ENCODE measurements at regions not wholly inside any gene's neighbourhood (a gene's known extent, or its start where the extent isn't known, plus 50 kb on each side); places are given as distances from the start of the nearest gene placed in this dataset.

- Histone ChIP-seq H3K4me1 (ENCODE audit: control insufficient read depth in 1 of 2, extremely low read depth in 1 of 2, insufficient read depth in 2 of 2, low read length in 2 of 2) (no peaks in the 10 kb centered on the region), H3K27me3 (replicated peaks in 1 of 2; ENCODE audit: control insufficient read depth in 2 of 2, extremely low read depth in 1 of 2, insufficient read depth in 2 of 2, low read length in 1 of 2) (peaks cover 0 to 10% of the 10 kb centered on the region in 2 experiments), H3K9me3 (no peaks in the 10 kb centered on the region), H3K27ac (ENCODE audit: low read length) (no peak overlapping the region), H3K4me3 (ENCODE audit: control insufficient read depth in 1 of 2, extremely low read depth in 1 of 2, low read length in 1 of 2) (no peak overlapping the region), H3K36me3 (ENCODE audit: control insufficient read depth in 2 of 2, extremely low read depth in 1 of 2, insufficient read depth in 1 of 2, low read length in 1 of 2) (no peaks in the 10 kb centered on the region)
- no peak overlapping the region for H3K27ac Mint-ChIP-seq
- ChIA-PET CTCF (no interaction called here), POLR2A (no interaction called here)
- H3K4me1 Mint-ChIP-seq, result no peaks in the 10 kb centered on the region
- WGBS (ENCODE audit: insufficient coverage), result 62% methylated on average over 7 of the region's 9 CpGs
- H3K27me3 Mint-ChIP-seq, result peaks cover 3 to 5% of the 10 kb centered on the region in 2 donors
- peaks cover 0 to 7% (median 0%) of the 10 kb centered on the region in 3 donors for H3K9me3 Mint-ChIP-seq
- no peak for ATAC-seq (replicated peaks in 1 of 4)
- DNase-seq, result no peak
- H3K4me3 Mint-ChIP-seq, result no peak overlapping the region
- H3K36me3 Mint-ChIP-seq, result no peaks in the 10 kb centered on the region
Measured at GRCh38 chr18:8468921-8469335, 140.3 kb upstream of the RAB12 start.

GRCh38 chr18:8469544-8470130, 139.6 kb upstream of the RAB12 start:
- H3K27me3 Mint-ChIP-seq, result peaks cover 3 to 9% of the 10 kb centered on the region in 2 donors
- 92% methylated on average over 4 of the region's 6 CpGs for WGBS (ENCODE audit: insufficient coverage)
- H3K4me1 Mint-ChIP-seq, result no peaks in the 10 kb centered on the region
- no peaks in the 10 kb centered on the region for H3K36me3 Mint-ChIP-seq
- no peak for ATAC-seq (replicated peaks in 1 of 4)
- no peak for DNase-seq
- no peak overlapping the region for H3K27ac ChIP-seq (ENCODE audit: low read length)
- H3K4me1 ChIP-seq (ENCODE audit: control insufficient read depth in 1 of 2, extremely low read depth in 1 of 2, insufficient read depth in 2 of 2, low read length in 2 of 2), result no peaks in the 10 kb centered on the region
- H3K9me3 ChIP-seq, result no peaks in the 10 kb centered on the region
- H3K27ac Mint-ChIP-seq, result no peak overlapping the region
- no peak overlapping the region for H3K4me3 Mint-ChIP-seq
- peaks cover 0 to 10% of the 10 kb centered on the region in 2 experiments for H3K27me3 ChIP-seq (replicated peaks in 1 of 2; ENCODE audit: control insufficient read depth in 2 of 2, extremely low read depth in 1 of 2, insufficient read depth in 2 of 2, low read length in 1 of 2)
- peaks cover 0 to 5% (median 0%) of the 10 kb centered on the region in 3 donors for H3K9me3 Mint-ChIP-seq
- ChIA-PET CTCF (no interaction called here), POLR2A (no interaction called here)
- H3K4me3 ChIP-seq (ENCODE audit: control insufficient read depth in 1 of 2, extremely low read depth in 1 of 2, low read length in 1 of 2), result no peak overlapping the region
- no peaks in the 10 kb centered on the region for H3K36me3 ChIP-seq (ENCODE audit: control insufficient read depth in 2 of 2, extremely low read depth in 1 of 2, insufficient read depth in 1 of 2, low read length in 1 of 2)

GRCh38 chr18:8471372-8471771, 137.9 kb upstream of the RAB12 start:
- WGBS (ENCODE audit: insufficient coverage), result 90% methylated on average over 6 of the region's 6 CpGs
- H3K4me1 ChIP-seq (ENCODE audit: control insufficient read depth in 1 of 2, extremely low read depth in 1 of 2, insufficient read depth in 2 of 2, low read length in 2 of 2), result no peaks in the 10 kb centered on the region
- no peaks in the 10 kb centered on the region for H3K4me1 Mint-ChIP-seq
- H3K4me3 Mint-ChIP-seq, result no peak overlapping the region
- peaks cover 0 to 10% of the 10 kb centered on the region in 2 experiments for H3K27me3 ChIP-seq (replicated peaks in 1 of 2; ENCODE audit: control insufficient read depth in 2 of 2, extremely low read depth in 1 of 2, insufficient read depth in 2 of 2, low read length in 1 of 2)
- POLR2A ChIA-PET, result no interaction called here
- peaks cover 6 to 23% of the 10 kb centered on the region in 2 donors for H3K27me3 Mint-ChIP-seq
- H3K4me3 ChIP-seq (ENCODE audit: control insufficient read depth in 1 of 2, extremely low read depth in 1 of 2, low read length in 1 of 2), result no peak overlapping the region
- H3K27ac Mint-ChIP-seq, result no peak overlapping the region
- H3K36me3 ChIP-seq (ENCODE audit: control insufficient read depth in 2 of 2, extremely low read depth in 1 of 2, insufficient read depth in 1 of 2, low read length in 1 of 2), result no peaks in the 10 kb centered on the region
- H3K9me3 ChIP-seq, result no peaks in the 10 kb centered on the region
- no peak overlapping the region for H3K27ac ChIP-seq (ENCODE audit: low read length)
- no peaks in the 10 kb centered on the region for H3K9me3 Mint-ChIP-seq
- no peak for ATAC-seq (replicated peaks in 1 of 4)
- no peaks in the 10 kb centered on the region for H3K36me3 Mint-ChIP-seq
- DNase-seq, result no peak
- CTCF ChIA-PET, result no interaction called here

GRCh38 chr18:8474661-8475060, 134.6 kb upstream of the RAB12 start:
- no peaks in the 10 kb centered on the region for H3K36me3 Mint-ChIP-seq
- no peak for ATAC-seq (replicated peaks in 1 of 4)
- WGBS (ENCODE audit: insufficient coverage), result no CpG with 5 or more reads among the region's 3 CpGs
- peaks cover 19 to 24% of the 10 kb centered on the region in 2 donors for H3K27me3 Mint-ChIP-seq
- H3K27ac ChIP-seq (ENCODE audit: low read length), result no peak overlapping the region
- DNase-seq, result no peak
- ChIA-PET CTCF (interaction anchor here in 1 of 2 donors (0.9 kb wide), 1 partner anchor 29 kb away, joined by 7 read pairs; no protein-coding TSS in a partner anchor), POLR2A (no interaction called here)
- H3K4me1 Mint-ChIP-seq, result peaks cover 0 to 5% (median 0%) of the 10 kb centered on the region in 3 donors
- H3K27ac Mint-ChIP-seq, result no peak overlapping the region
- no peaks in the 10 kb centered on the region for H3K36me3 ChIP-seq (ENCODE audit: control insufficient read depth in 2 of 2, extremely low read depth in 1 of 2, insufficient read depth in 1 of 2, low read length in 1 of 2)
- no peaks in the 10 kb centered on the region for H3K9me3 ChIP-seq
- H3K4me1 ChIP-seq (ENCODE audit: control insufficient read depth in 1 of 2, extremely low read depth in 1 of 2, insufficient read depth in 2 of 2, low read length in 2 of 2), result no peaks in the 10 kb centered on the region
- no peaks in the 10 kb centered on the region for H3K9me3 Mint-ChIP-seq
- H3K4me3 ChIP-seq (ENCODE audit: control insufficient read depth in 1 of 2, extremely low read depth in 1 of 2, low read length in 1 of 2), result no peak overlapping the region
- no peak overlapping the region for H3K4me3 Mint-ChIP-seq
- peaks cover 0 to 13% of the 10 kb centered on the region in 2 experiments for H3K27me3 ChIP-seq (replicated peaks in 1 of 2; ENCODE audit: control insufficient read depth in 2 of 2, extremely low read depth in 1 of 2, insufficient read depth in 2 of 2, low read length in 1 of 2)

GRCh38 chr18:8477615-8478014, 131.6 kb upstream of the RAB12 start:
- H3K27ac Mint-ChIP-seq, result no peak overlapping the region
- H3K27ac ChIP-seq (ENCODE audit: low read length), result no peak overlapping the region
- ChIA-PET CTCF (no interaction called here), POLR2A (no interaction called here)
- no peaks in the 10 kb centered on the region for H3K9me3 Mint-ChIP-seq
- H3K4me1 Mint-ChIP-seq, result peaks cover 0 to 5% (median 0%) of the 10 kb centered on the region in 3 donors
- no peaks in the 10 kb centered on the region for H3K36me3 ChIP-seq (ENCODE audit: control insufficient read depth in 2 of 2, extremely low read depth in 1 of 2, insufficient read depth in 1 of 2, low read length in 1 of 2)
- WGBS (ENCODE audit: insufficient coverage), result 83% methylated on average over 1 of the region's 5 CpGs
- peaks cover 16 to 27% of the 10 kb centered on the region in 2 donors for H3K27me3 Mint-ChIP-seq
- no peaks in the 10 kb centered on the region for H3K9me3 ChIP-seq
- DNase-seq (no peak), ATAC-seq (replicated peaks in 1 of 4) (no peak)
- no peak overlapping the region for H3K4me3 Mint-ChIP-seq
- peaks cover 0 to 8% of the 10 kb centered on the region in 2 experiments for H3K27me3 ChIP-seq (replicated peaks in 1 of 2; ENCODE audit: control insufficient read depth in 2 of 2, extremely low read depth in 1 of 2, insufficient read depth in 2 of 2, low read length in 1 of 2)
- no peaks in the 10 kb centered on the region for H3K36me3 Mint-ChIP-seq
- H3K4me3 ChIP-seq (ENCODE audit: control insufficient read depth in 1 of 2, extremely low read depth in 1 of 2, low read length in 1 of 2), result no peak overlapping the region
- H3K4me1 ChIP-seq (ENCODE audit: control insufficient read depth in 1 of 2, extremely low read depth in 1 of 2, insufficient read depth in 2 of 2, low read length in 2 of 2), result no peaks in the 10 kb centered on the region

GRCh38 chr18:8478166-8478967, 130.9 kb upstream of the RAB12 start:
- DNase-seq (peak in 31 of 35 experiments; percentile 2 to 59 (median 24)), ATAC-seq (replicated peaks in 1 of 4) (peak in 2 of 4 experiments; percentile 41 to 47)
- Mint-ChIP-seq H3K4me3 (no peak overlapping the region), H3K9me3 (no peaks in the 10 kb centered on the region), H3K4me1 (peaks cover 0 to 5% (median 0%) of the 10 kb centered on the region in 3 donors), H3K27me3 (peaks cover 16 to 27% of the 10 kb centered on the region in 2 donors), H3K36me3 (no peaks in the 10 kb centered on the region), H3K27ac (peak overlapping the region in 1 of 2 donors; percentile 12)
- ChIA-PET CTCF (no interaction called here), POLR2A (no interaction called here)
- Histone ChIP-seq H3K4me1 (ENCODE audit: control insufficient read depth in 1 of 2, extremely low read depth in 1 of 2, insufficient read depth in 2 of 2, low read length in 2 of 2) (no peaks in the 10 kb centered on the region), H3K27ac (ENCODE audit: low read length) (no peak overlapping the region), H3K36me3 (ENCODE audit: control insufficient read depth in 2 of 2, extremely low read depth in 1 of 2, insufficient read depth in 1 of 2, low read length in 1 of 2) (no peaks in the 10 kb centered on the region), H3K9me3 (no peaks in the 10 kb centered on the region), H3K27me3 (replicated peaks in 1 of 2; ENCODE audit: control insufficient read depth in 2 of 2, extremely low read depth in 1 of 2, insufficient read depth in 2 of 2, low read length in 1 of 2) (peaks cover 0 to 5% of the 10 kb centered on the region in 2 experiments), H3K4me3 (ENCODE audit: control insufficient read depth in 1 of 2, extremely low read depth in 1 of 2, low read length in 1 of 2) (no peak overlapping the region)
- 41% methylated on average over 12 of the region's 14 CpGs for WGBS (ENCODE audit: insufficient coverage)

Data from T-cell (primary cell).